Rectal smooth muscle tissue (tissue), 1 donor: ENCODE measurements at regions not wholly inside any gene's neighbourhood (a gene's known extent, or its start where the extent isn't known, plus 50 kb on each side); places are given as distances from the start of the nearest gene placed in this dataset.

Experiments used
- H3K27ac ChIP-seq: one replicate; pipeline ENCODE4 v1.7.0; 2013; ENCODE audit warnings: low read depth, low read length, inconsistent platforms
- H3K27me3 ChIP-seq: one replicate; pipeline ENCODE4 v1.7.0; 2013; ENCODE audit warnings: low read length; ENCODE audit not compliant: control insufficient read depth, insufficient read depth
- H3K36me3 ChIP-seq: one replicate; pipeline ENCODE4 v1.7.0; 2013; ENCODE audit warnings: low read length; ENCODE audit not compliant: control insufficient read depth, insufficient read depth
- H3K4me1 ChIP-seq: one replicate; pipeline ENCODE4 v1.7.0; 2013; ENCODE audit warnings: low read length; ENCODE audit not compliant: control insufficient read depth, insufficient read depth
- H3K4me3 ChIP-seq: one replicate; pipeline ENCODE4 v1.7.0; 2013; ENCODE audit warnings: low read length
- H3K9ac ChIP-seq: one replicate; pipeline ENCODE4 v1.7.0; 2013; ENCODE audit warnings: low read length

GRCh38 chr1:222263791-222264190 is 284.1 kb downstream of the HHIPL2 start:
- Histone ChIP-seq H3K9ac (no peak overlapping the region), H3K4me3 (no peak overlapping the region), H3K27me3 (no peaks in the 10 kb centered on the region), H3K27ac (no peak overlapping the region), H3K4me1 (no peaks in the 10 kb centered on the region), H3K36me3 (no peaks in the 10 kb centered on the region)

GRCh38 chr1:222257027-222257426 is 290.9 kb downstream of the HHIPL2 start:
- no peak overlapping the region for H3K4me3 ChIP-seq
- H3K4me1 ChIP-seq, result no peaks in the 10 kb centered on the region
- no peaks in the 10 kb centered on the region for H3K27me3 ChIP-seq

GRCh38 chr1:222256058-222256457 is 291.8 kb downstream of the HHIPL2 start:
- H3K4me3 ChIP-seq, result no peak overlapping the region
- H3K36me3 ChIP-seq, result no peaks in the 10 kb centered on the region
- no peaks in the 10 kb centered on the region for H3K27me3 ChIP-seq

More at GRCh38 chr1:222257027-222257426, 290.9 kb downstream of the HHIPL2 start:
- no peak overlapping the region for H3K9ac ChIP-seq
- H3K27ac ChIP-seq, result no peak overlapping the region
- H3K36me3 ChIP-seq, result no peaks in the 10 kb centered on the region

GRCh38 chr1:222252788-222253187 is 295.1 kb downstream of the HHIPL2 start:
- H3K9ac ChIP-seq, result no peak overlapping the region
- no peak overlapping the region for H3K27ac ChIP-seq
- no peaks in the 10 kb centered on the region for H3K27me3 ChIP-seq
- no peaks in the 10 kb centered on the region for H3K4me1 ChIP-seq
- H3K4me3 ChIP-seq, result no peak overlapping the region
- no peaks in the 10 kb centered on the region for H3K36me3 ChIP-seq

More at GRCh38 chr1:222256058-222256457, 291.8 kb downstream of the HHIPL2 start:
- no peak overlapping the region for H3K9ac ChIP-seq
- no peaks in the 10 kb centered on the region for H3K4me1 ChIP-seq
- no peak overlapping the region for H3K27ac ChIP-seq

GRCh38 chr1:222251847-222252246 is 296.1 kb downstream of the HHIPL2 start:
- Histone ChIP-seq H3K27ac (no peak overlapping the region), H3K36me3 (no peaks in the 10 kb centered on the region), H3K27me3 (no peaks in the 10 kb centered on the region), H3K4me1 (no peaks in the 10 kb centered on the region), H3K9ac (no peak overlapping the region), H3K4me3 (no peak overlapping the region)

- Histone ChIP-seq H3K36me3 (no peaks in the 10 kb centered on the region), H3K27me3 (no peaks in the 10 kb centered on the region), H3K4me3 (no peak overlapping the region), H3K9ac (no peak overlapping the region), H3K4me1 (no peaks in the 10 kb centered on the region), H3K27ac (no peak overlapping the region)
Measured at GRCh38 chr1:222250376-222250775, 297.5 kb downstream of the HHIPL2 start.

- Histone ChIP-seq H3K36me3 (no peaks in the 10 kb centered on the region), H3K4me1 (no peaks in the 10 kb centered on the region), H3K27me3 (no peaks in the 10 kb centered on the region), H3K4me3 (no peak overlapping the region), H3K9ac (no peak overlapping the region), H3K27ac (no peak overlapping the region)
Measured at GRCh38 chr1:222247811-222248310, 300.0 kb downstream of the HHIPL2 start.

- Histone ChIP-seq H3K27ac (no peak overlapping the region), H3K36me3 (no peaks in the 10 kb centered on the region), H3K9ac (no peak overlapping the region), H3K4me3 (no peak overlapping the region), H3K27me3 (no peaks in the 10 kb centered on the region), H3K4me1 (no peaks in the 10 kb centered on the region)
Measured at GRCh38 chr1:222247081-222247480, 300.8 kb downstream of the HHIPL2 start.

- no peaks in the 10 kb centered on the region for H3K4me1 ChIP-seq
- no peak overlapping the region for H3K27ac ChIP-seq
- H3K27me3 ChIP-seq, result no peaks in the 10 kb centered on the region
- no peak overlapping the region for H3K9ac ChIP-seq
- no peak overlapping the region for H3K4me3 ChIP-seq
- no peaks in the 10 kb centered on the region for H3K36me3 ChIP-seq
Measured at GRCh38 chr1:222243902-222244301, 304.0 kb downstream of the HHIPL2 start.

- H3K4me1 ChIP-seq, result no peaks in the 10 kb centered on the region
- no peak overlapping the region for H3K4me3 ChIP-seq
- no peak overlapping the region for H3K9ac ChIP-seq
- no peaks in the 10 kb centered on the region for H3K27me3 ChIP-seq
- H3K27ac ChIP-seq, result no peak overlapping the region
- no peaks in the 10 kb centered on the region for H3K36me3 ChIP-seq
Measured at GRCh38 chr1:222242492-222242891, 305.4 kb downstream of the HHIPL2 start.

- Histone ChIP-seq H3K4me1 (no peaks in the 10 kb centered on the region), H3K36me3 (no peaks in the 10 kb centered on the region), H3K27me3 (no peaks in the 10 kb centered on the region), H3K27ac (no peak overlapping the region), H3K9ac (no peak overlapping the region), H3K4me3 (no peak overlapping the region)
Measured at GRCh38 chr1:222241410-222241809, 306.5 kb downstream of the HHIPL2 start.

- no peak overlapping the region for H3K27ac ChIP-seq
- no peaks in the 10 kb centered on the region for H3K4me1 ChIP-seq
- no peak overlapping the region for H3K9ac ChIP-seq
- no peaks in the 10 kb centered on the region for H3K27me3 ChIP-seq
- no peaks in the 10 kb centered on the region for H3K36me3 ChIP-seq
- no peak overlapping the region for H3K4me3 ChIP-seq
Measured at GRCh38 chr1:222240536-222241181, 307.2 kb downstream of the HHIPL2 start.

GRCh38 chr1:222239130-222239529 is 308.8 kb downstream of the HHIPL2 start:
- Histone ChIP-seq H3K27ac (no peak overlapping the region), H3K4me3 (no peak overlapping the region), H3K4me1 (no peaks in the 10 kb centered on the region), H3K27me3 (no peaks in the 10 kb centered on the region), H3K36me3 (no peaks in the 10 kb centered on the region), H3K9ac (no peak overlapping the region)
